DND-41 (cell line): ENCODE measurements at regions not wholly inside any gene's neighbourhood (a gene's known extent, or its start where the extent isn't known, plus 50 kb on each side); places are given as distances from the start of the nearest gene placed in this dataset.

Source experiments
- ATAC-seq: fragments of 200-7000 bp; cut with Tn5 transposase; 3 replicates; pipeline ENCODE4 v1.9.1; 2021; ENCODE audit warnings: low read depth; ENCODE audit not compliant: insufficient read depth
- DNase-seq: peaks from one replicate; pipeline ENCODE4 v3.0.0-alpha.2; 2020
- H2AFZ ChIP-seq: 2 replicates; pipeline ENCODE4 v1.6.0; 2012; ENCODE audit warnings: low read depth, low read length
- H3K27ac ChIP-seq: 2 replicates; pipeline ENCODE4 v1.5.1; 2012; ENCODE audit warnings: low read length, inconsistent platforms
- H3K27me3 ChIP-seq: fragments of 200-600 bp; sonication (generic); 2 replicates; pipeline ENCODE4 v1.6.0; 2012; ENCODE audit warnings: low read length, mild to moderate bottlenecking, inconsistent platforms; ENCODE audit not compliant: insufficient read depth, poor library complexity
- H3K36me3 ChIP-seq: 2 replicates; pipeline ENCODE4 v1.5.1; 2012; ENCODE audit warnings: low read length, inconsistent platforms; ENCODE audit not compliant: insufficient read depth
- H3K4me1 ChIP-seq: 2 replicates; pipeline ENCODE4 v1.5.1; 2012; ENCODE audit warnings: mild to moderate bottlenecking, low read length; ENCODE audit not compliant: insufficient read depth
- H3K4me2 ChIP-seq: 2 replicates; pipeline ENCODE4 v1.6.0; 2012; ENCODE audit warnings: mild to moderate bottlenecking, moderate library complexity, low read length, inconsistent platforms; ENCODE audit not compliant: insufficient read depth
- H3K4me3 ChIP-seq, 2 experiments: fragments of 200-600 bp in 1 of 2; shearing (Covaris generic) in 1 of 2; 2 replicates each; pipeline ENCODE4 v1.5.1; 2012 to 2016; ENCODE audit warnings: inconsistent platforms in 2 of 2, low read length in 2 of 2, mild to moderate bottlenecking in 2 of 2, low read depth in 1 of 2, moderate library complexity in 1 of 2
- H3K79me2 ChIP-seq: 2 replicates; pipeline ENCODE4 v1.6.0; 2012; ENCODE audit warnings: low read length, inconsistent platforms; ENCODE audit not compliant: insufficient read depth
- H3K9ac ChIP-seq: 2 replicates; pipeline ENCODE4 v1.6.0; 2012; ENCODE audit warnings: low read depth, mild to moderate bottlenecking, inconsistent platforms, low read length, moderate library complexity
- H3K9me3 ChIP-seq: 2 replicates; pipeline ENCODE4 v1.5.1; 2012; ENCODE audit warnings: low read length, moderate library complexity, mild to moderate bottlenecking, inconsistent platforms; ENCODE audit not compliant: insufficient read depth, severe bottlenecking
- H4K20me1 ChIP-seq: 2 replicates; pipeline ENCODE4 v1.6.0; 2012; ENCODE audit warnings: low read length; ENCODE audit not compliant: insufficient read depth
- EZH2 ChIP-seq: IDR thresholded peaks from 3 replicates; pipeline ENCODE4 v1.6.1; 2012; ENCODE audit warnings: borderline replicate concordance, low read depth, mild to moderate bottlenecking, moderate library complexity, low read length, inconsistent platforms; ENCODE audit not compliant: severe bottlenecking
- TF ChIP-seq, protein P1 (sequence below): IDR thresholded peaks from 2 replicates; pipeline ENCODE4 v1.5.1; 2012; ENCODE audit warnings: borderline replicate concordance, low read length, moderate library complexity, mild to moderate bottlenecking; ENCODE audit not compliant: poor library complexity, severe bottlenecking; ENCODE audit errors: extremely low read depth

- DNase-seq (no peak), ATAC-seq (no peak)
- no peak overlapping the region for H3K4me2 ChIP-seq
- no peak overlapping the region for H3K9ac ChIP-seq
- no peaks in the 10 kb centered on the region for H3K4me1 ChIP-seq
- no peaks in the 10 kb centered on the region for H3K79me2 ChIP-seq
- no peaks in the 10 kb centered on the region for H4K20me1 ChIP-seq
- H3K4me3 ChIP-seq: no peak overlapping the region
- H2AFZ ChIP-seq: no peak overlapping the region
- TF ChIP-seq EZH2: no peak
- TF ChIP-seq, protein P1, sequence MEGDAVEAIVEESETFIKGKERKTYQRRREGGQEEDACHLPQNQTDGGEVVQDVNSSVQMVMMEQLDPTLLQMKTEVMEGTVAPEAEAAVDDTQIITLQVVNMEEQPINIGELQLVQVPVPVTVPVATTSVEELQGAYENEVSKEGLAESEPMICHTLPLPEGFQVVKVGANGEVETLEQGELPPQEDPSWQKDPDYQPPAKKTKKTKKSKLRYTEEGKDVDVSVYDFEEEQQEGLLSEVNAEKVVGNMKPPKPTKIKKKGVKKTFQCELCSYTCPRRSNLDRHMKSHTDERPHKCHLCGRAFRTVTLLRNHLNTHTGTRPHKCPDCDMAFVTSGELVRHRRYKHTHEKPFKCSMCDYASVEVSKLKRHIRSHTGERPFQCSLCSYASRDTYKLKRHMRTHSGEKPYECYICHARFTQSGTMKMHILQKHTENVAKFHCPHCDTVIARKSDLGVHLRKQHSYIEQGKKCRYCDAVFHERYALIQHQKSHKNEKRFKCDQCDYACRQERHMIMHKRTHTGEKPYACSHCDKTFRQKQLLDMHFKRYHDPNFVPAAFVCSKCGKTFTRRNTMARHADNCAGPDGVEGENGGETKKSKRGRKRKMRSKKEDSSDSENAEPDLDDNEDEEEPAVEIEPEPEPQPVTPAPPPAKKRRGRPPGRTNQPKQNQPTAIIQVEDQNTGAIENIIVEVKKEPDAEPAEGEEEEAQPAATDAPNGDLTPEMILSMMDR: no peak
- H3K27ac ChIP-seq: no peak overlapping the region
- no peaks in the 10 kb centered on the region for H3K36me3 ChIP-seq
- no peaks in the 10 kb centered on the region for H3K27me3 ChIP-seq
- no peaks in the 10 kb centered on the region for H3K9me3 ChIP-seq
These were observed 231.9 kb upstream of the ARGLU1 start for GRCh38 chr13:106799781-106800335.

DNA sequence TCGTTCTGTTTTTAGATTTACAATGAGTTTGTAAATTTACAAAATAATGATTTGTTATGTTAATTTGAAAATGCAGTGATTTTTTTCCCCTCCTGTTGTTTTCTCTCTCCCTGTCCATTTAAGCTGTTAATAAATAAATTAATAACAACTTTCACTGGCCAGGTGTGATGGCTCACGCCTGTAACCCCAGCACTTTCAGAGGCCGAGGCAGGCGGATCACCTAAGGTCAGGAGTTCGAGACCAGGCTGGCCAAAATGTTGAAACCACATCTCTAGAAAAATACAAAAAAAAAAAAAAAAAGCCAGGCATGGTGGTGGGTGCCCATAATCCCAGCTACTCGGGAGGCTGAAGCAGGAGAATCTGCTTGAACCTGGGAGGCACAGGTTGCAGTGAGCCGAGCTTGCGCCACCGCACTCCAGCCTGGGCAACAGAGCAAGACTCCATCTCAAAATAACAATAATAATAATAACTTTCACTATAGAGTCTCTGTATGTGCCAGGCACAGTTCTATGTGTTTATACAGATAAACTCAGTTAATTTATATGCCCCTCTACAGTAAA lies 229.2 kb upstream of the ARGLU1 start:
- H3K36me3 ChIP-seq: no peaks in the 10 kb centered on the region
- no peaks in the 10 kb centered on the region for H4K20me1 ChIP-seq
- no peak overlapping the region for H3K9ac ChIP-seq
- H2AFZ ChIP-seq: no peak overlapping the region
- no peaks in the 10 kb centered on the region for H3K9me3 ChIP-seq
- no peak for TF ChIP-seq EZH2
- TF ChIP-seq, protein P1: no peak
- no peak overlapping the region for H3K27ac ChIP-seq
- H3K4me1 ChIP-seq: no peaks in the 10 kb centered on the region
- DNase-seq: no peak
- H3K4me2 ChIP-seq: no peak overlapping the region
- ATAC-seq: no peak
- no peaks in the 10 kb centered on the region for H3K79me2 ChIP-seq
- H3K4me3 ChIP-seq: no peak overlapping the region
- no peaks in the 10 kb centered on the region for H3K27me3 ChIP-seq

DNA sequence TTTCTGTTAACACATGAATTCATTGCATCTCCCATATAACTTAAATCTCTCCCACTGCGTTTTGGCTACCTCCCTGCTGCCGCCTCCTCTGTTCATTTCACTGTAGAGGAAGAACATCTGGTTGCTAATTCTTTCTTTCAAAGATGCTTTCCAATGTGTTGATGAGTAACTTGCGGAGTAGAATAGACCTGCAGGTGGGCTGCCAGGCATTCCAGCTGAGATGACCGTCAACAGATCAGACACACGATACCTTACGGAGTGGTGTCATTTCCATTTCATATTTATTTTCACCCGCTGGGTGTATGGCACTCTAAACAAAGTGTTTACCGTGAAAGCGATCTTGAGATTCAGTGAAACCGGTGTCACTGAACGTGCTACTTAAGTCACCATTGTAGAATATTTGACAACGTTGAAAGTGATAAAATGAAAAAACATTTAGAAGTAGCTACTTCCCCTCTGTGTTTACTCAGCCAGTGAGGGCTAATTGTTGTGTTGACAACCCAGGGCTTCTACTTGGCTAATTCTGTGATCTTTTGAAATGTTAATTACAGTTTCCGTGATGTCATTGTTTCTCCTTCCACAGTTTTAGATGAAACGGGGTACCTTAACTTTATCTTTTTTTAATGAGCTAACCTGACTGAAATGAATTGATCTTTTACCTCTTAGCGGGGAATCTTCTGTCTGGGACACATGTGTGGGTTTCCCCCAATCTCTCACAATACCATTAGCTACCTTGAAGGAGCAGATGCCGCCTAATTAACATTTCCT lies 228.5 kb upstream of the ARGLU1 start:
- Histone ChIP-seq H3K4me1 (no peaks in the 10 kb centered on the region), H3K4me2 (no peak overlapping the region), H4K20me1 (no peaks in the 10 kb centered on the region), H3K9me3 (no peaks in the 10 kb centered on the region), H3K36me3 (no peaks in the 10 kb centered on the region), H3K79me2 (no peaks in the 10 kb centered on the region), H3K27ac (no peak overlapping the region), H3K4me3 (no peak overlapping the region), H3K9ac (no peak overlapping the region), H3K27me3 (no peaks in the 10 kb centered on the region), H2AFZ (no peak overlapping the region)
- ATAC-seq (no peak), DNase-seq (no peak)
- no peak for TF ChIP-seq EZH2
- TF ChIP-seq, protein P1: no peak
